Left cardiac atrium (tissue), 4 donors: ENCODE measurements at regions not wholly inside any gene's neighbourhood (a gene's known extent, or its start where the extent isn't known, plus 50 kb on each side); places are given as distances from the start of the nearest gene placed in this dataset.

ENCODE experiments used
- ATAC-seq, 2 donors: fragments of 200-7000 bp; cut with Tn5 transposase; one replicate each; pipeline ENCODE4 v1.9.1; 2020; ENCODE audit warnings: mild to moderate bottlenecking in 2 of 2, moderate library complexity in 2 of 2
- DNase-seq: peaks from one replicate; pipeline ENCODE4 v3.0.0-alpha.2; 2020
- intact Hi-C, 2 donors: fragments of 100-400 bp; cut with DNase I; formaldehyde crosslinking; loops; one replicate each; pipeline versions ENCODE4 v1.14.1 to v1.15.1; 2022 to 2023
- donor health status: DM: no; HTN: yes; CAD: no.
- donor health status: DM: no; HTN: yes; CAD: no; lungs with severe emphysema.
- donor health status: DM: yes; HTN: yes; CAD: no.
- donor health status: Dilated cardiomyopathy.

- intact Hi-C loops = no loop called here
- ATAC-seq = no peak
Observed at GRCh38 chr1:170857955-170858354, 77.4 kb upstream of the MROH9 start.

GRCh38 chr1:170863621-170864020 is 71.7 kb upstream of the MROH9 start:
- intact Hi-C loops = no loop called here
- ATAC-seq (no peak), DNase-seq (no peak)

More at GRCh38 chr1:170857955-170858354, 77.4 kb upstream of the MROH9 start:
- no peak for DNase-seq

- intact Hi-C loops = no loop called here
- DNase-seq = no peak
Observed at GRCh38 chr1:170864238-170864637, 71.1 kb upstream of the MROH9 start.

GRCh38 chr1:170864876-170865538 is 70.3 kb upstream of the MROH9 start:
- intact Hi-C loops = no loop called here

More at GRCh38 chr1:170864238-170864637, 71.1 kb upstream of the MROH9 start:
- peak; percentile 42 to 71 for ATAC-seq

GRCh38 chr1:170866646-170867045 is 68.7 kb upstream of the MROH9 start:
- ATAC-seq = no peak
- intact Hi-C loops = no loop called here

More at GRCh38 chr1:170864876-170865538, 70.3 kb upstream of the MROH9 start:
- ATAC-seq (peak in 1 of 2 donors; percentile 30), DNase-seq (no peak)

GRCh38 chr1:170871868-170872267 is 63.5 kb upstream of the MROH9 start:
- DNase-seq (no peak), ATAC-seq (no peak)
- intact Hi-C loops = no loop called here

More at GRCh38 chr1:170866646-170867045, 68.7 kb upstream of the MROH9 start:
- DNase-seq = no peak

- no peak for DNase-seq
- intact Hi-C loops = no loop called here
- no peak for ATAC-seq
Observed at GRCh38 chr1:170872663-170873062, 62.7 kb upstream of the MROH9 start.

GRCh38 chr1:170874671-170875070 is 60.7 kb upstream of the MROH9 start:
- intact Hi-C loops = no loop called here
- ATAC-seq (no peak), DNase-seq (no peak)

- intact Hi-C loops = loop anchor here in 1 of 2 donors (5.0 to 10.0 kb wide), 2 partner anchors 209 to 957 kb away; no protein-coding TSS in a partner anchor
- DNase-seq = no peak
- ATAC-seq = peak; percentile 42 to 78
Observed at GRCh38 chr1:170881268-170882265, 53.8 kb upstream of the MROH9 start.
